ENCODE measurements at regions not wholly inside any gene's neighbourhood (a gene's known extent, or its start where the extent isn't known, plus 50 kb on each side); places are given as distances from the start of the nearest gene placed in this dataset.
"Not testable (repeated sequence)": the region's sequence is repeated elsewhere in the genome, so short reads cannot be mapped to it uniquely, and the experiment has no call there.

DNA sequence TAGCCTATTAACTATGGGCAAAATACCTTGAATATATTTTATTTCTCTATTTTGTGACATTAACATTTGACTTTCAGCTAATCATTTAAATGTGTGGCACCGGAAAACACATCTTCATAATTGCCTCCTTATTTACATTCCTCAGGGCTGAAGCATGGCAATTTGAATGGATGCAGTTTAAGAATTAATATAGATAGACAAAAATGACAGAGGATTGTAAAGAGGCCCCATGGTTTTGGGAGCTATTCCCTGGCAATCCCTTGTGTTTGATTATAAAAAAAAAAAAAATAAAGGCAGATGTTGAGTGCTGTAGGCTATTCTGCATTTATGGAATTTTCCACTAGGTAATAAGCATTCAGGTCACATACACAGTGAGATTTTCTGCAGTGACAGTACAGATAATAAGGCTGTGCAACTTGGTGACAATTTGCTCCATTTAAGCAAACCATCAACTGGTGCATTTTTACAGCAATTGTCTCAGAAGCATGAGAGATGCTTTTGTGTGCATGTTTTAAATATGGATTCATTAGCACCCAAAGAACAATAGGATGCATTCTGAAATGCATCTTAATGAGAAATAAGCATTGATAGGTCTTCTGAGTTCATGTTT, 123.2 kb upstream of the SLC38A4 start:
- DNase-seq, result no peak

DNA sequence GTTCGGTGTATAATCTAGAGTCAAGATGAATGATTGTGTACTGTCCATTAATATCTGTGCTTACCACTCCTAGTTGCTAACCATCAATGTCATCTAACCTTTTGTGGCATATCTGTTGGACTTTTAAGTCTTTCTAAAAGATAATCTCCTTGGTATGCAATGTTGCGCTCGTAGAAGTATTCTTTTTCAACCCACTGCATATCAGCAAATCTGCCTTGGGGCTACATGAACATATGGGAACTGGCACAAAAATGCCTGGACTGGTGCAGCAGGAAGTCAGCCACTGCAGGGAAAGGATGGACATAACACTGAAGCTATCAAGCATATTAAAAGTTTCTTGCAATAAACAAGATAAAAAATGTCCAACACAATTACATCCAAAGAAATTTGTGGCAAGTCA, 124.3 kb upstream of the SLC38A4 start:
- no peak for DNase-seq

DNA sequence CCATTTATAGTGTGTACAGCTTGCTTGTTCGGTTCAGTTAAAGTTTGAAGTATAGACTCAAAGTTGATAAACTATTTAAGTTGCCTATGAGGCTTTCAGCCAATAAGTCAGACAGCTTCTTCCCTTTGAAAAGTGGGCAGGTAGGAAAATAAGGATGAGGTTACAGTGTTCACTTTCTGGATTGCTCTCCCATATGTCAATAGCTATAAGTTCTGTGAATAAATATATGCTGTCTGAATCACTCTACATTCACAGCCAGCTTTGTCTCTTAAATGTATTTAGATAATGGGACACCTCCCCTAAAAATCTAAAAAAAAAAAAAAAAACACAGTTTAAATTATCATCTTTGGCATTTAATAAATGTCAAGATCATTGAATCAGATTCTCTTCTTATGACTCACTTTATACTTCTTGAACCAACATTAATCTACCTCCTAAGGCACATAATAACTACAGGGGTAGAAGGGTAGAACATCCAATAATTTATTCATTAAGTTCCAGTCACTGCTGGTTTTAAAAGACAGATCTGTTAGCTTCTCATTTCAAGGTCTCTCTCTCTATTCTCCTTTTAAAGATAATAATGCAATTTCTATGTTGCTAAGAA, 126.4 kb upstream of the PCED1B start:
- no peak for DNase-seq

DNA sequence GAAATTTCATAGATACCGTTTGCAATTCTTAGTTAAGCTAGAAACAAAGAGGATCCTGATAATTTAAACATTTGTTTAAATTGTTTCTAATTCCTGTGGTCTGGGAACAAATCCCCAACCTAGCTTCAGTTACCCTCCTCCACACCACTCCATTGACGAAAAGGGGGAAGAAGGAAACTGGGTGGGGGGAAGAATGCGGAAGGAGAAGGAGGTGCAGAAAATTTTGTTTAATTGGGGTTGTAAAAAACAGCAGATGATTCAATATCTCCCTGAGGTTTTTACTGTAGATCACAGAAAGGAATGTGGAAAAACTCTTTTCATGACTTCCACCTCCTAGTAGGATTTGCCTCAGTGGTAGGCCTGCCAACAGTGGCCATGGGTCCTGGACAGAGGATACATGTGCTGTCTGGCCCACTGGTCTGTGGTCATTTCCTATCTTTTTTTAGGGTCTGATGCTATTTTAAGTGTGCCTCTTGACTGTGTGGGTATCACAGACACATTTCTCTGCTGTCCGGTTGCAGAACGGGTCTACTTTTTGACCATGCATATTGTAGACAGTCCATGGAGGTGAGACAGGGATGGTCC, 122.9 kb upstream of the PCED1B start:
- DNase-seq, result no peak

DNA sequence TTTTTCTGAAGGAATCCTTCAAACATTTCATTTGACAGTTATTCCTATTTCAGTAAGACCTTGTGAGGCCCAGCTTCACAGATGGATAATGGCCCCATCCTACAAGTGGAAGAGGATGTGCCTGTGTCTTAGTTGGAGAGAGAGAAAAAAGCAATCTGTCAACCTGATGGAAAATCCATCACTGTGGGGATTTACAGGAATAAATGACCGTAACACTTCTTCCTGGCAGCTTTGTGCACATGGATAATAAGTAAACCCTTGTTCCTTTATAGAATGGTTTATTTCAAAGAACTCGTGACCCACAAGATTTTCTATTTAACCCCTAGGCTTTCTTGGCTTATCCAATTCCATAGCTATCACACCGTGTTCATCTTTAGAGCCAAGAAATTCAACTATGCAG, 121.4 kb upstream of the PCED1B start:
- no peak for DNase-seq

DNA sequence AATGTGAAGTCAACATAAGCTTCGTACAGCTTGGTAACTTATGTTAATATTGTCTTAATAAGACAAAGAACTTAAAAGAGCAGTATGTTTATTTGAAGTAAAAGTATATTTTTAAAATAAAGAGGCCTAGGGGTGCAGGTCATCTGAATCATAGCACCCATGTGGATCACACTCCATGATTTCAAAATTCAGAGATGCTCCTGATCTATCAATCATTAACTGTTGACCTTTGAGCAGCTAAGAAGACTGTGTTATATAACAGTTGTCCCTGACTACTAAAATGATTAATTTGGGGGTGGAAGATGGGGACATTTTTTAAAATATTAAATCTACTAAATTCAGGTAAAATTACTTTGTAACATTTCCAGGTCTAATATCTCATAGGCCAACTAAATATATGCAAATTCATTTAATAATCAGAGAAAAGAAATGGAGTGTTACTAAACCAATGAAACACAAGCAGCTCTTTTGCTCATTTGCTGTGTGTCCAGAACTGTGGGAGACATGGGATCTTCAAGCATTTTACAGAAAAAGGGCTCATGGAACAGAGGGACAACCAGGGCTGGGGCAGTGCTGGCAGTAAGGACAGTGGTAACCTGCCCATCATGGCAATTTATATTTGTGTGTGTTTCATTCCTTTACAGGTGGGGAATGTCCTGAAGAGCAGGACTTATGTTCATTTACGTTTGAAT, 120.7 kb upstream of the PCED1B start:
- no peak for DNase-seq

DNA sequence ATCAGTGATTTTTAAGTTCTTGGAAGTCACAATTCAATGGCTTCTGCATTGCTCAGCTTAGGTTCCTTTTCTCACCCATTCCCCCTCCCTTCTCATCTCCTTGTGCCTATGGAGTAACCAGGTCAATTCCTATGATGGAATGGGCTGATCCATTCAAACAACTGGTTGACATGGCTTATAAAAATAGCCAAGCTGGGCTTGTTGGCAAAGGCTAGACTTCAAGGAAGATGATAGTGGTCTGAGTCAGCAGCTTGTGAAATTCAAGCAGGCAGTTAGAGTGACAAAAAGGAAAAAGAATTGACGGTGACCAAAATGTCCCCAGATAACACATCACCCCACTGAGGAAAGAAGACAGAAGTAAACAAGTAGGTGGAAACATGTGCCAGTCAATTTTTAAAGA, 119.9 kb upstream of the PCED1B start:
- DNase-seq, result no peak

DNA sequence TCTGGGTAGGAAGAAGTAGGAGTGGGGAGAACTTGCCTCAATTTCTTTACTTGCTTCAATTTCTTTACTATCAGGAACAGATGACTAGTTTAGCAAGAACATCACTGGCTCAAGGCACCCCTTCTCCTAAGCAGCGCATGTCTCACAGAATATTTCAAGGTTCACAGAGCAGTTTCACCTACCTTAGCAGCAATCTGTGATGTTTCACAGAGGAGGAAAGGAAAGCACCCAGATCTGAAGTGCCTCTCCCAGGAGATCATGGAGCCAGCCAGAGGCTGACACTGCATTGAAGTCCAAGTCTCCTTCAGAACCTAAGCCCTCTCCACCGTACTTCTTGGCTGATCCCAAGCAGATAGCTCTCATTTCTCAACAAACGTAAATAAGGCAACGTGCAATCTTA, 118.7 kb upstream of the PCED1B start:
- no peak for DNase-seq

DNA sequence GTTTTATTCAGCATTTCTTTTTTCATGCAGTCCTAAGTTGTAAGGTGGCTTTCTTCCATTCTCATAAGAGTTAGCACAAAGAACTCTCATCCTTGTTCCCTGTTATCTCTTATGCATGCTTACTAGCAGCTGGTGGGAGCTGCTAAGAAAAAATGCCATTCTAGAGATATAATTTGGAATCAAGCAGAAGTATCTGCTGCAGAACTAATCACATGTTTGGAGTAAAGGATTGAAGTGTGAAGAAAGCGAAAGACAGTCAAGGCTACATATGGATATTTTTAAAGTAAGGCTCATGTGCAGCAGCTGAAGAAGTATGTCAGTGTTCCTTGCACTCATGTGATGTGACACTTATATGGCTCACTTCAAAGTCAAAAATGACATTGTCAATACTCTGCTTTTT, 116.2 kb upstream of the PCED1B start:
- no peak for DNase-seq

DNA sequence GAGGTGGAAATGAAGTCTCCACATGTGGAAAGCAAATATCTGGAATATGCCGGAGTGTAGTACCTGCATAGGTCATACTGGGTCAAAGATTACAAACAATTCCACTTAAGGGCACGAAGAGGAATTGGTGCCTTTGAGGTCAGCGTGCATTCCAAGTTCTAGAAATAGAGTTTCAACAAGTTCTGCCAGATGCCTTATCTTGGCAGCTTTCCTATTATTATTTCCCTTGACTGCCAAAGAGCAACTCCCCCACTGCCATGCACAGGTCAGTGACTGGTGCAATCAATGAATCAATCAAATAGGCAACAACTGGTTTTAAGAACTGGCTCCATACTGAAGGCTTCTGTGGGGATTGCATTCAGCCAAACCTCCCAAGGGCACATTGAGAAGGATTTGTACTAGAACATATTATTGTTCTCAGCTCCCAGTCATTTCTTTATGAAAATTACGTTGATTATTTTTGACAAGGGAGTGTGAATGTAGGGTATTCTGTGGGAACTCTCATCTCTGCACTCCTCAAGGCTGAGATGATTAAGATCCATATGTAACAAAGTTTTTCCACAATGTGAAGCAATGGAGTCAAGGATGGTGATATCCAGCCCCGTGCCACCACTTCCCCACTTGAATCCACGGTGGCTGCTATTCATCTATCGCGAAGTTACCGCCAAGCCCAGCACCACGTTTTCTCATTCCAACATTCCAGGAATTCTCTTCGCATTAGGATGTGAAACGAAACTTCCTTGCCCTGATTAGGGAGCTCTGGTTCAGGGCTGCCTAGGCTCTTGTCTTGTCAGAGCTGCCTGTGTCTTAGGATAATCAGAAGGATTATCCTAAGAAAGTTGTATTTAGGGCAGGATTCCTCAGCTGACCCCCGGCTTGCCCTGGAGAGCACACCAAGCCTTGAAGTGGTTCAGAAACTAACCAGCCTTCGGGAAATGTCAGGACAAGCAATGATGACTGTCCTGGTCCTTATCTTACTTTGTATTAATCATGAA, 115.1 kb upstream of the PCED1B start:
- DNase-seq, result no peak

DNA sequence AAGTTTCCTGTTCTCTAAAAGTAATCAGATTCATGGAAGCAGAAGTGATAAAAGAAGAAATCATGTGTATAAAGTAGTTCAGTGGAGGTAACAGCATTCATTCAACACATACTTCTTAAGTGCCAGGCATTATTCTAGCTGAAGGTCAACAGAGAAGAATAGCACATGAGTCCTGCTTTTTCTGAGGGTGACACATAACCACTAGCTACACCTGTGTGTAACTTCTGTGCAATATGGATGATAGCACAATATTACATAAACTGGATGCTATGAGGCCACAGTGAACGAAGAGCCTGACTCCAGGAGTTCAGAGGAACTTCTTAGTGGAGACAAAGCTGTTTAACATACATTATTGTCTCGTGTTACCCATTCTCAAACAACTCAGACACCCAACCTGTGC, 114.3 kb upstream of the PCED1B start:
- no peak for DNase-seq

DNA sequence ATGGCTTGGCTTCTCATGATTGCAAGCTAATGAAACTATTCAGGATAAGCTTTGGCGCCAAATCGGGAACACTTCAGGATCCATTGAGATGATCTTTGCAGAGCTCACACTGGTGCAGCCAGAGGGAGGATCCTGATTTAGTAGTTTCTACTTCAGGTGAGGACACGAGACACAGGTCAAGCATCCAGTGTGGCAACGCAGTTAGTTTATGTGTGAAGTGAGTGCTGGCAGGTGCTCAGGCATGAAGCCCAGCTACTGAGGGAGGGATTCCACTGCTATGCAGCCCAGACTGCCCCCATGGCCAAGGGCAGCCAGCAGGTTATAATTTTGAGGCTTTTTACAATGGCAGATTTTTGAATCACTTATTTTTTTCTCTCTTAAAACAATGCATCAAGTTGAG, 113.5 kb upstream of the PCED1B start:
- no peak for DNase-seq

DNA sequence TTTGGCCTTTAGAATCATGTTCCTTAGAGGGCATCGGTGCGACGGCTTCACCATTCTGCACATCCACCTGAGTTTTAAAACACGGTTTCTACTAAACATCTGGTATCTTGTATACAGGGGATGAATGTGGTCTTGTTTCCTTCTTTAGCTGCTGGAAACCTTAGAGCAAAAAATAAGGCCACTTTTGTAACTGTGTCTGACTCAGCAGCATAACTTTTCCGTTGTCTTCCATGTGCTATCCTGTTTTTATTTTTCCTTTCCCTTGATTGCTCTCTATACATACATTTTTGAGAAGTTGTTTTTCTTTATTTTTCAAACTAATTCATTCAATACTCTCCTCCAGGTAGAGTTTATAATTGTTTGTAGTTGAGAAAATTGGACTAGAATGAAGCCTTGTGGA, 108.8 kb upstream of the PCED1B start:
- DNase-seq, result no peak

DNA sequence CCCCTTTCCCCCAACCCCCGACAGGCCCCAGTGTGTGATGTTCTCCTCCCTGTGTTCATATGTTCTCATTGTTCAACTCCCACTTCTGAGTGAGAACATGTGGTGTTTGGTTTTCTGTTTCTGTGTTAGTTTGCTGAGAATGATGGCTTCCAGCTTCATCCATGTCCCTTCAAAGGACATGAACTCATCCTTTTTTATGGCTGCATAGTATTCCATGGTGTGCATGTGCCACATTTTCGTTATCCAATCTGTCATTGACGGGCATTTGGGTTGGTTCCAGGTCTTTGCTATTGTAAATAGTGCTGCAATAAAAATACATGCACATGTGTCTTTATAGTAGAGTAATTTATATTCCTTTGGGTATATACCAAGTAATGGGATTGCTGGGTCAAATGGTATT, 105.5 kb upstream of the PCED1B start:
- DNase-seq, result not testable (repeated sequence)

DNA sequence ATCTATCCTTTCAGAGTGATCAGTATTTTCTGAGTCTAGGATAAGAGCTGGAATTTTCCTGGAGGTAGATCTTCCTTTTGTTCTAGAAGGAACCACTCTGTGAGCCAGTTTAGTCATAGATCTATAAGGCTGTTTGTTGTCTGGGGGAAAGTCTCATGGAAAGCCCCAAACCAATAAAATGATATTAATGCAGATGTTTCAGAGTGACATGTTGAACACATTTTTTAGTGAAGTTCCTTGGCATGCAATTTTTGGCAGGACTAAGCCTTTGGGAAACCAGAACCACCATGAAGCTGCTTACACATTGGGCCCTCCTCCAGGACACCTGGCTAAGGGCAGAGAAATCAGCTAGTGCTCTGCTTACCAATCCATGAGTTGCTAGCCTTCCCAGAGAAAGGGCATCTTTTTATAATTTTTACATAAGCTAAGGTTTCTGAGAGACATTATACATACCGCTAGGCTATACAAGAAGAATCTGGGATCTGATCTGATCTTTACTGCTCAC, 101.5 kb upstream of the PCED1B start:
- DNase-seq, result no peak

DNA sequence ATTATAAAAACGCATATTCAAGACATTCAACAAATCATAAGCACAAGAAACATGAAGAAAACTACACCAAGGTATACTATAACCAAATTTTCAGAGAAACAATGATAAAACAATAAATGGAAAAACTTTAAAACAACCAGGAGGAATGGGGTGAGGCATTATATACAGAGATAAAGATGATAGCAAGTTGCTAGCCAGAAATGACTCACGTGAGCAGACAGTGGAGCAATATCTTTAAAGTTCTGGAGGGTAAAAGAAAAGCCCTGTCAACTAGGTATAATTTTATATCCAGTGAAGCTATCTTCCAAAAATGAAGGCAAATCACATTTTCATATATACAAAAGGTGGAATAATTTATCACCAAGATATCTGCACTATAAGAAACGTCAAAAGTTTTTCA, 97.8 kb upstream of the PCED1B start:
- no peak for DNase-seq

DNA sequence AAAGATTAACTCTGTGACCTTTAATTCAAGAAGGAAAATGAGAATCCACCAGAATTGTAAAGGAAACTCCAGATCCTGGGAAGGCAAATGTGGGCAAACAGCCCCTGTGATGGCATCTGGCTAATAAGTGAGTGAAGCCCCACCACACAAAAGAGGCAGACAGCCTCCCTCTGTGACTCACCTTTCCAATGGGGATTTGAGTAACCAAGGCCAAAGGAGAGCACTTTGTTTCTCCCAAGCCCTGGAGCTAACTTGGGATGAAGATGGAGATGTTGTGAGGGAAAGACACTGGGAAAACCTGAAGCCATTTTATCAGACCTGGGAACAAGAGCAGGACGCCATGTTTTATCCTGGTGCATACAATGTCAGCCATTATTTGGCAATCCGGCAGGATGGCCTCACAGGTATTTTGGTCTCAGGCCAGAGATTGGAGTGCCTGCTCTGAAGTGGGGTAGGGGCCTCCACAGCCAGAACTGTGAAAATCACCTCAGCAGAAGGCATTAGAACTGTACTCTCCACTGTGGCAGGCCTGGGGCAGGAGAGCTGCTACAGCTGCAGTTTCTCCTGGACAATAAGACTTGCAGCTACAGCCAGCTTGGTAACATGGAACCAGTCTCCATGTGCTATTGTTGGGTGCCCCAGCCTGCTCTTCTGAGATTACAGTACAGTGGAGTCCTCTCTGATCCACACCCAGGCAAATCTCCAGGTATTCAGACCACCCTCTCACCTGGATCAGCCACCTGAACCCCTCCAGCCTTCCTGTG, 96.6 kb upstream of the PCED1B start:
- DNase-seq, result no peak

DNA sequence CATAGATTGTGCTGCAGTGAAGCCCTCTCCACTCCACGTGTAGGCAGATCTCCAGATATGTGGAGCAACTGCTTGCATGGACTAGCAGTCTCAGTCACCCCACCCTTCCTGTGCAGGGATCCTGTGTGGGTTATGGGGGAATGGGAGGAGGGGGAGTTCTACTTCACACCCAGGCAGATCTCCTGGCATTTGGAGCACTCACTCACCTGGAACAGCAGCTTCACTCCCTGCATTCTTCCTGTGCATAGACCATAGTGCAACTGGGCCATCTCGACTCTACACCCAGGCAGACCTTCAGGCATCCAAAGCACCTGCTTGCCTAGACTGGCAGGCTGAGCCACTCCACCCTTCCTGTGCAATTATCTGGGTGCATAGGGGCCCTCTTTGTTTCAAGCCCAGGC, 96.0 kb upstream of the PCED1B start:
- DNase-seq, result no peak

DNA sequence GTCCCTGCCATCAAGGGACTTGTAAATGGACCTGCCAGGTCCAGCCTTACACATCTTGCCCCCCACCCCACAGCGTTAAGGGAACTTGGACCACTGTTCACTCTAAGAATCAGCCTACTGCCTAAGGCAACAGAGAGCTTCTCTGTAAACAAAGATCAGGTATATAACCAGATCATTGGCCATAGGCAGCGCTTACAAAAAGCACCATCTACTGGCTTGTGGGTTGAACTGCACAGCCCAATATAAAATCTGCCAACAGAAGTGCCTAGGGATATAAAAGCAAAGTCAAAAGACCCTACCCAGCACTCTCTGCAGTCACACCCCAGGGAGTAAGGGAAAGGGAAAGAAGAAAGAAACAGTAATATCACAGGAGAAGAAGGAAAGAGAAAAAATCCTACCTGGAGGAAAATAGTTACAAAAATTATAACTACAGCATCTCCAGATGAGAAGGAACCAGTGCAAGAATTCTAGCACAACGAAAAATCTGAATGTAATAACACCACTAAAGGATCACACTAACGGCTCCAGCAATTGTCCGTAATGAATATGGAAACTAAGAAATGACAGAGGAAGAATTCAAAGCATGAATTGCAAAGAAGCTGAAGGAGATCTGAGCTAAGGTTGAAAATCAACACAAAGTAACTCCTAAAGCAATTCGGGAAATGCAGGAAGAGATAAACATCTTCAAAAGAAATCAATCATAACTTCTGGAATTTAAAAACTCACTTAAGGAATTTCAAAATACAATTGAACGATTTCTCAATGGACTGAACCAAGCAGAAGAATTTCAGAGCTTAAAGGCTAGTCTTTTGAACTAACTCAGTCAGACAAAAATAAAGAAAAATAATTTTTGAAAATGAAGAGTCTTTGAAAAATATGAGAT, 95.2 kb upstream of the PCED1B start:
- peak; percentile 8 for DNase-seq

DNA sequence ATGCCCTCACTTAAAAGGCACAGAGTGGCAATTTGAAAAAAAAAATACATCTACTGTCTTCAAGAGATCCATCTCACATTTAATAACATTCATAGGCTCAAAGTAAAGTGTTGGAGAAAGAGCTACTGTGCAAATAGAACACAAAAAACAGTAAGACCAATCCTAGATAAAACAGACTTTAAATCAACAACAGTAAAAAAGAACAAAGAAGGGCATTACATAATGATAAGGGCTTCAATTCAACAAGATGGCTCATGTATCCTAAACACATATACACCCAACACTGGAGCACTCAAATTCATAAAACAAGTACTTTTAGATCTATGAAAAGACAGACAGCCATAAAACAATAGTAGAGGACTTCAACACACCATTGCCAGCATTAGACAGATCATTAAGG, 93.6 kb upstream of the PCED1B start:
- DNase-seq, result no peak

DNA sequence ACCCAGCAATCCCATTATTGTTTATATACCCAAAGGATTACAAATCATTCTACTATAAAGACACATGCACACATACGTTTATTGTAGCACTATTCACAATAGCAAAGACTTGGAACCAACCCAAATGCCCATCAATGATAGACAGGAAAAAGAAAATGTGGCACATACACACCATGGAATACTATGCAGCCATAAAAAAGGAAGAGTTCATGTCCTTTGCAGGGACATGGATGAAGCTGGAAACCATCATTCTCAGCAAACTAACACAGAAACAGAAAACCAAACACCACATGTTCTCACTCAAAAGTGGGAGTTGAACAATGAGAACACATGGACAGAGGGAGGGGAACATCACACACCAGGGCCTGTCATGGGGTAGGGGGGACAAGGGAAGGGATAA, 91.3 kb upstream of the PCED1B start:
- DNase-seq, result not testable (repeated sequence)
